ENCODE measurements at regions not wholly inside any gene's neighbourhood (a gene's known extent, or its start where the extent isn't known, plus 50 kb on each side); places are given as distances from the start of the nearest gene placed in this dataset.
A peak's percentile ranks its signal among the peaks of the same experiment; 100 is the strongest.

GRCh38 chr14:101380940-101381339 is 180.4 kb upstream of the DIO3 start:
- DNase-seq (ENCODE audit: missing footprints) = no peak
- no peak for ATAC-seq
- intact Hi-C loops (cut with DNase I) = no loop called here

GRCh38 chr14:101383737-101384338 is 177.5 kb upstream of the DIO3 start:
- ATAC-seq (no peak), DNase-seq (ENCODE audit: missing footprints) (no peak)
- intact Hi-C loops (cut with DNase I) = no loop called here

GRCh38 chr14:101394374-101394773 is 166.9 kb upstream of the DIO3 start:
- DNase-seq (ENCODE audit: missing footprints) = no peak
- no peak for ATAC-seq
- intact Hi-C loops (cut with DNase I) = no loop called here

GRCh38 chr14:101395779-101396178 is 165.5 kb upstream of the DIO3 start:
- intact Hi-C loops (cut with DNase I) = no loop called here
- no peak for DNase-seq (ENCODE audit: missing footprints)
- ATAC-seq = no peak

- ATAC-seq (no peak), DNase-seq (ENCODE audit: missing footprints) (no peak)
- intact Hi-C loops (cut with DNase I) = no loop called here
These were observed 164.1 kb upstream of the DIO3 start for GRCh38 chr14:101397206-101397605.

GRCh38 chr14:101398011-101398410 is 163.3 kb upstream of the DIO3 start:
- ATAC-seq = no peak
- intact Hi-C loops (cut with DNase I) = no loop called here

GRCh38 chr14:101399737-101400517 is 161.4 kb upstream of the DIO3 start:
- intact Hi-C loops (cut with DNase I) = no loop called here
- DNase-seq (ENCODE audit: missing footprints) = no peak
- ATAC-seq = no peak

More at GRCh38 chr14:101398011-101398410, 163.3 kb upstream of the DIO3 start:
- no peak for DNase-seq (ENCODE audit: missing footprints)

- intact Hi-C loops (cut with DNase I) = no loop called here
- DNase-seq (ENCODE audit: missing footprints) (no peak), ATAC-seq (peak; percentile 43)
These were observed 160.5 kb upstream of the DIO3 start for GRCh38 chr14:101400830-101401229.

- DNase-seq (ENCODE audit: missing footprints) (no peak), ATAC-seq (no peak)
- intact Hi-C loops (cut with DNase I) = no loop called here
These were observed 158.2 kb upstream of the DIO3 start for GRCh38 chr14:101402936-101403660.

GRCh38 chr14:101404426-101405170 is 156.7 kb upstream of the DIO3 start:
- no peak for DNase-seq (ENCODE audit: missing footprints)
- intact Hi-C loops (cut with DNase I) = no loop called here
- no peak for ATAC-seq

- DNase-seq (ENCODE audit: missing footprints) = no peak
- peak; percentile 26 for ATAC-seq
- intact Hi-C loops (cut with DNase I) = no loop called here
These were observed 156.0 kb upstream of the DIO3 start for GRCh38 chr14:101405171-101405883.

GRCh38 chr14:101406921-101407320 is 154.4 kb upstream of the DIO3 start:
- intact Hi-C loops (cut with DNase I) = no loop called here
- no peak for ATAC-seq
- DNase-seq (ENCODE audit: missing footprints) = no peak

GRCh38 chr14:101407328-101407727 is 154.0 kb upstream of the DIO3 start:
- intact Hi-C loops (cut with DNase I) = no loop called here
- no peak for ATAC-seq
- no peak for DNase-seq (ENCODE audit: missing footprints)

- intact Hi-C loops (cut with DNase I) = no loop called here
- ATAC-seq (no peak), DNase-seq (ENCODE audit: missing footprints) (no peak)
These were observed 153.0 kb upstream of the DIO3 start for GRCh38 chr14:101408077-101408831.

GRCh38 chr14:101409006-101409543 is 152.2 kb upstream of the DIO3 start:
- no peak for ATAC-seq
- intact Hi-C loops (cut with DNase I) = no loop called here
- no peak for DNase-seq (ENCODE audit: missing footprints)

- ATAC-seq = no peak
- no peak for DNase-seq (ENCODE audit: missing footprints)
- intact Hi-C loops (cut with DNase I) = no loop called here
These were observed 151.2 kb upstream of the DIO3 start for GRCh38 chr14:101410126-101410525.

GRCh38 chr14:101411151-101411550 is 150.1 kb upstream of the DIO3 start:
- intact Hi-C loops (cut with DNase I) = no loop called here
- no peak for ATAC-seq
- no peak for DNase-seq (ENCODE audit: missing footprints)

- ATAC-seq = no peak
- intact Hi-C loops (cut with DNase I) = no loop called here
- DNase-seq (ENCODE audit: missing footprints) = no peak
These were observed 149.5 kb upstream of the DIO3 start for GRCh38 chr14:101411779-101412178.

Data from Right ventricle myocardium inferior (tissue), 1 donor.